Hindlimb muscle (tissue), 1 donor: ENCODE measurements at regions not wholly inside any gene's neighbourhood (a gene's known extent, or its start where the extent isn't known, plus 50 kb on each side); places are given as distances from the start of the nearest gene placed in this dataset.

Experiments
- DNase-seq: peaks from one replicate; pipeline ENCODE4 v3.0.0-alpha.2; 2013

DNA sequence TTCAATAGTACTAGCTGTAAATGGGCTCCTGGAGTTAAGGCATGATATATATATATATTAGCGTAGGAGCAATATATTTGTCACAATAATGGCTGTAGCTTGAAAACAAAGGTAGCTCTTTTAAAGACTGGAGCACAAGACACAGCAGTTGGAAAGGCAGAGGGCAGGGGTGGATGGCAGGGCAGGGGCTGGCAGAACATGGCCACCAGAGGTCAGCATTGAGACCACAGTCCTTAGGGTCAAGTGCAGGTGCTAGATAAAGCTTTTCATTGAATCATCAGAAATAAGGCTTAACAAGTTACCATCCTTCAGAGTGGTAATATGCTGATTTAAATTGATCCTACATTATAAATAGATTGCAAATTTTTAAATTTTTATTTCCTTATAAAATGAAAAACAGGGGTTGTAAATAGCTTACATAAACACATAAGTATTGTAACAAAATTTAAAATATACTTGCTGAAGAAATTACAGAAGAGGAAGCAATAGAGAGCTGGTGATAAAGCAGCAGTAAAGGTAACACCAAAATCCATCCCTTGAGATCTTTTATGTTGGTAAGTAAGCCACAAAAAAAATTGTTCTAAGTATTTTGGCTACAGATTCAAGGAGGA is 161.2 kb upstream of the PIEZO2 start:
- no peak for DNase-seq

- DNase-seq: no peak
These were observed 159.8 kb upstream of the PIEZO2 start for GRCh38 chr18:11309172-11309571.

GRCh38 chr18:11308499-11308898 is 159.1 kb upstream of the PIEZO2 start:
- DNase-seq: no peak

GRCh38 chr18:11307716-11308115 is 158.3 kb upstream of the PIEZO2 start:
- DNase-seq: no peak

- DNase-seq: no peak
These were observed 156.1 kb upstream of the PIEZO2 start for GRCh38 chr18:11305507-11305906.

- DNase-seq: no peak
These were observed 155.6 kb upstream of the PIEZO2 start for GRCh38 chr18:11304928-11305327.

GRCh38 chr18:11296946-11297345 is 147.6 kb upstream of the PIEZO2 start:
- DNase-seq: no peak

GRCh38 chr18:11293794-11294193 is 144.4 kb upstream of the PIEZO2 start:
- DNase-seq: no peak

GRCh38 chr18:11290786-11291185 is 141.4 kb upstream of the PIEZO2 start:
- no peak for DNase-seq

GRCh38 chr18:11289248-11289647 is 139.9 kb upstream of the PIEZO2 start:
- no peak for DNase-seq

- DNase-seq: no peak
These were observed 139.0 kb upstream of the PIEZO2 start for GRCh38 chr18:11288401-11288800.

- DNase-seq: no peak
These were observed 137.1 kb upstream of the PIEZO2 start for GRCh38 chr18:11286431-11286830.

DNA sequence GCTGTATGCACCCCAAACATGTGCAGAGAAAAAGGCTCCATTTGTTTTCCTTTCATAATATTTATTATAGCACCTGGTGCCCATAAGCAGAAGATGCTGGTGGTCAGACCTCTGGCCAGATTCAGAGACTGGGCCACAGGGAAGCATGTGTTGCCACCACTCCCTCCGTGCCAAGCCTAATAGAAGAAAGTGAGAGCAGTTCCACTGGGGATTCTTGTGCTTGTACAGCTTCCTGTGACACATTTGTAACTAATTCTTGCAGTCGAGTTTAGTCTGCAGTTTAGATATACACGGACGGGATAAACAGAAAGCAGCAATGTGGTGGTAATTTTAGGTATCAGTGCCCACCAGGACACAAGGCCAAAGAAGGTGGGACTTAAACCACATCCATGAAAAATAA is 135.4 kb upstream of the PIEZO2 start:
- no peak for DNase-seq

GRCh38 chr18:11284349-11284748 is 135.0 kb upstream of the PIEZO2 start:
- no peak for DNase-seq

DNA sequence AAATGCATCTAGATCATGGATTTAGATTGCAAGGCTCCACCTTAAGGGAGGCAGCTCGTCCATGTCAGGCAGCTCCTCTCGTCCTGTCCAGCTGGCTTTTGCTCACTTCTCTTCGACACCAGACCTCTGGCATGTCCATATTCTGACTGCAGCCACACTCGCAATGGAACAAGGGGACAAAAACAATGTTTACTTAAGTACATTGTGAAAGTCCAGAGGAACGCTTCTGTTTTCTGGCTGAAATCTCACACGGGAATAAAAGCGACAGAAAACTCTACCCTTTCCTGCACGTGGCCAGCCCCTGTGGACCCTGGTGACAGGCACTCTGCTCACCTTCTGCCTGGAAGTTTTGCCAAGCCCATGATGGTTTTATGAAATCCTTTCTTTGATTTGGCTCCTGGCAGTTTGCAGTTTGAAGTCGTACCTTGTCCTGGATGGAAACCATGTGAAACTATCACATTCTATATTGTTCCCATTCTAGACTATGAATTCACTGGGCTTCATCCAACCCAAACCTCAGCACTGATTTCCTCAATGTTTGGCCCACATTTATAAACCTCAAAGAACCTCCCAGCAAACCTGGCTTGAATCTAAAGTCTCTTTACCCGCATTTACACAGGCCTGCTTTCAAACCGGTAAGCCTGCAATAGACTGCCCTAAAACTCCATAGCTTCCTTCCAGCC is 134.3 kb upstream of the PIEZO2 start:
- peak; percentile 62 for DNase-seq

DNA sequence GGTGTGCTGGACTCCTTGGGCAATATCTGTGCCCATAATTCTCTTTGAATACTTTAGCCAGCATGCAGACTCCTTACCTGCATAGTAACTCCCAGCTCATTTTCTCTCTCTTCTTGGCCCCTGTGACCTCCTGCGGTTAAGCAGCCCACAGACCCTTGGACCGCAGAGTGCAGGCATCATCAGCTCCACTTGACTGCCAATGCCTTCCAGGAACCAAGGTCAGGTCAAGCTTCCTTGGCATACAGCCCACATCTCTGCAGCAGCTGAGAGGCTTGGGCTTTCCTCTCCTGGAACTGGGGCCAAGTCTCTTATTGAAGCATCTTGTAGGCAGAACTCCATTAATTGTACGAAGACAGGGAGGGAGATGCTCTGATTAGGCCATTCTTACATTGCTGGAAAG is 130.1 kb upstream of the PIEZO2 start:
- no peak for DNase-seq

DNA sequence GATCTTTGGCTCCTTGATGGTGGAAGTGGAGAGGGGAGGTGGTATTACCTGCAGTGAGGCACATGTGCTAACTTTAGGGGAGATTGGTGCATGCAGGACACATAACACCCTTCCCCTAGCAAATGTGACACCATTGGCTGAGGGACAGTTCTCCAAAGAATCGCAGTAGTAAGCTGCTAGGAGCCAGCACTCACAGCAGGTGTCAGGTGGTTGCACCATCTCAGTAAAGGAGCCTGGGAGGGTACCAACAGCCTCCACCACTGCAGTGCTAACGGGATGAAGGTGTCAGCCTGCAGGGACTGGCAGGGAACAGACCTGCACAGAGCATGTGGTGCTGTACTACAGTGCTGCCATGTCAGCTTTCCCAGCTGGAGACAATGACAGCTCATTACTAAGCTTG is 127.3 kb upstream of the PIEZO2 start:
- no peak for DNase-seq

DNA sequence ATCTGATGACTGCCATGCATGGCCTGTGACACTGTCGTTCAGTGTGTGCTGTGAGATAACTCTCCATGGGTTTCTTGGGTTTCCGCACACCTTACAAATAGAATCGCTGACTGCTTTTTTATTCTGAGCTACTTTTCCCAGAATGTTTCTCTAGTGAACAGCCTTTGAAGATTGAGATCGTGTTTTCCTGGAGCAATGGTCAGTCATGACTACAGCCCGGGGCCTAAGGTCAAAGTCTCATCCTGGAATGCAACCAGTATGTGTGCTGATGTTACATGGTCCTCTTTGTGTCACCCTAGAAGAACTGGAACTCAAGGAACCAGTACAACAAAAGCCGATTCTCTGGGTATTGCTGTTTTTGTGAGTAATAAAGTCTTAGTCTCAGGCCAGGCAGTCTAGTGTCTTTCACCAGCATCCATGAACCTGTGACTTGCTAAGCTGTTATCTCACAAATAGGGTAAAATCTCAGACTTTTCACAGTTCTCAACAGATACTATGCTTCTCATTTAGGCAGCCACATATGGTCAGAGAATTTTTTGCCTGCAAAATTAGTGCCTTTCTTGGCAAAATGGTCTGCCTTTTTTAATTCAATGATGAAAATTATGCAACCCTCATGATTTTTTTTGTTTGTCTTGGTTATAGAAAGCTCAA is 124.9 kb upstream of the PIEZO2 start:
- no peak for DNase-seq

DNA sequence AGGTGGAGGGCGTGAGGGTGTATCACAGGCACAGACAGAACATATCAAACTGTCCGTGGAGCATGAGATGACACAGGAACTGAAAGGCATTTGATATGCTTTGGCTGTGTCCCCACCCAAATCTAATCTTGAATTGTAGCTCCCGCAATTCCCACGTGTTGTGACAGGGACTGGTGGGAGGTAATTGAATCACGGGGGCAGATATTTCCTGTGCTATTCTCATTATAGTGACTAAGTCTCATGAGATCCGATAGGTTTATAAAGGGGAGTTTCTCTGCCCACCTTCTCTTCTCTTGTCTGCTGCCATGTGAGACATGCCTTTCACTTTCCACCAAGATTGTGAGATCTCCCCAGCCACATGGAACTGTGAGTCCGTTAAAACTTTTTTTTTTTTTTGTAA is 123.1 kb upstream of the PIEZO2 start:
- DNase-seq: no peak

DNA sequence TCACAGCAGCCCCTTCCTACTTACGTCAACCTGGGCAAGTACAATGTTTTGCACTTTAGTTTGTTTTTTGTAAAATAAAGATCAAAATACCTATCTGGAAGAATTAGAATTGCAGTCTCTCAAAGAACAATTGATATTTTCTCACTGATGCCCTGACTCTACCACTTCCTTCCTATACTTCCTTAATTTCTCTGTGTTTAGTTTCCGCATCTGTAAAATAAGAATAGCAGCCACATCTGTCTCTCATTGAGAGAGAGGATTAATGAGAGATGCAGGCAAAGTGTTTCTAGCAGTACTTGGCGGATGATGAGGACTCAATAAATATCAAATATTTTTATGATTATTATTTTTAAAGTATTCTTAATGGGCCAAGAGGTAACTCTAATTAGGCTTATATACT is 122.6 kb upstream of the PIEZO2 start:
- DNase-seq: no peak

- peak; percentile 58 for DNase-seq
These were observed 119.9 kb upstream of the PIEZO2 start for GRCh38 chr18:11269257-11269656.

GRCh38 chr18:11268741-11269233 is 119.4 kb upstream of the PIEZO2 start:
- DNase-seq: peak; percentile 87

DNA sequence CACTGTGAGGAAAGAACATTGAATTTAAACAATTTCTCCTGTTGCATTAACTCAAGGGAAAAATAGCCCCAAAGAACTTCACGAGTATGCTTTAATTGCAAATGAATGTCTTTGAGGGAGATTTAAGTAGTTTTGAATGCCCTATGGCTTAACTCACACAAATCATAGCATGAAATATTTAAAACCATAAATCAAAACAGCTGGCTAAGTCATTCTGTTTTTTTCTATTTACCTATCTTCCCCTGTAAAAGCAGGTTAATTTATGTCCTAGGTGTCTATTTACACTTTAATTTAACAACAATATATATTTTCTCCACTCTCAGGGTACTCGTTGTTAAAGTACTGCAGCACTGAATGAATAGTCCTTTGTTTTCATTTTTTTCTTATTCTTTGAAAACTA is 118.8 kb upstream of the PIEZO2 start:
- no peak for DNase-seq
